ENCODE measurements at regions not wholly inside any gene's neighbourhood (a gene's known extent, or its start where the extent isn't known, plus 50 kb on each side); places are given as distances from the start of the nearest gene placed in this dataset.

DNA sequence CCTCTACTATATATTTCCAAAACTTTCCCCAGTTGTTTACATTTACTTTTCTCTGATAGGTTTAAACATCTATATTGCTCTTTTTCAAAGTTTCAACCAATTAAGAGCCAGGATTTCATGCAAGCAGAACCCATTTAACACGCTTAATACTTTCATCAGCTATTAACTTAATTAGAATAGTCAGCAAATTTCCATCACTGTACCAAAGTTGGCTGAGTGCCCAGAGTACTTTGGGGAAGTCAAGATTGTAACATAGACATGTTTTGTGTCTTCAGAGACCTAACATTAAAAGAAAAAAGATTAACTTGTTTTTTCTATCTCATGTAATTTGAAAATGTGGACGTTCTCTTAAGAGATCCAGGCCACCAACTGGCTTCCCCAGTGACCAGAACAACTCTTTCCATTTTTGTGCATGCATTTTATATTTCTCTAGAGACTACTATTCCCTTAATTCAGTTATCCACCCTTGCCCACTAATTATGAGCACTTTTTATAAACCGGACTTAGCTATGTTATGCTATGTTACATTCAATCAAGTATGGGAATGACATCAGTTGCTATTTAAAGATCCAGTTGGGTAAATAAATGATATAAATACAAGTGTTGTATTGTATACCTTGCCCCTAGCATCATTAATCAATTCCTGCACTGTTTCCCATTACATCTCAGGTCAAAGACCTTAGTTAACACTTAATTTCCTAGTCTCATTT, 478.1 kb upstream of the NMUR2 start:
- no peak for DNase-seq (ENCODE audit: low read depth, low spot score)

DNA sequence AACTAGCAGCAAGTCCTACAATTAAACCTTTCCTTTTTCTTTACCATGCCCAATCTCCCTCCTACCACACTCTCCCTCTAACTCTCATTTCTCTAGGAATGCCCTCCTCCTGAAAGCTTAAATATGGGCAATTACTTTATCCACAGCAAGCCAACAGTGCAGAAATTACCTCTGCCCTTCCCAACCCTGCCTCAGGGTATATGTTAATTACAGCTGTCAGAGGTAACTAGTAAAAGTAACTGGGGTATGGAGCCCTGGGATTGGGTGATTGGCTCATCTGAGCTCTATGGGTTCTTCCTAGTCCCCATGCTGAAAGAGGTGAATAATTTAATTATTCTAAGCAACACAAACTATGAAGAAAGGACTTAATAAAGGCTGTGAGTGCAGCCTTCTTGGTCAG, 478.9 kb upstream of the NMUR2 start:
- no peak for DNase-seq (ENCODE audit: low read depth, low spot score)
- in situ Hi-C loops (cut with HindIII; ENCODE audit: low pct_unique_long_range_greater_than_20kb, low sequenced_read_pairs) = no loop called here

More for the DNA sequence above, 478.1 kb upstream of the NMUR2 start:
- in situ Hi-C loops (cut with HindIII; ENCODE audit: low pct_unique_long_range_greater_than_20kb, low sequenced_read_pairs) = no loop called here

DNA sequence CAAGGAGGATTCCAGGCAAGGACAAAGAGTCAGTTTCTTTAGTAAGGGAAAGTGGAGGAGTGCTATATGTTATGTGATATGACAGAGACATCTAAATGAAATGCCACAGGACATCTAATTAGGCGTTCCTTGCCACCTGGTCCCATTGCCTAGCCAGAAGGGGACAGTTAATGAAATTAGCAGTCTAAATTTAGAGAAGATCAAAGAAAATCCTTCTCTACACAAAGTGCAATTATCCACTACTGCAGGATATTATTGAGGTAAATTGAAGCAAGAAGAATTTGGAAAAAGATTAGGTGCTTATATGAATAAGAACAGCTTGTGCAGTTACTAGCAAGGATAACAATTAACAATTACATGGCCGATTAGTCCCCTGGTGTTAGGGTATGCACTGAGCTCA, 495.3 kb upstream of the NMUR2 start:
- in situ Hi-C loops (cut with HindIII; ENCODE audit: low pct_unique_long_range_greater_than_20kb, low sequenced_read_pairs) = no loop called here
- no peak for DNase-seq (ENCODE audit: low read depth, low spot score)

DNA sequence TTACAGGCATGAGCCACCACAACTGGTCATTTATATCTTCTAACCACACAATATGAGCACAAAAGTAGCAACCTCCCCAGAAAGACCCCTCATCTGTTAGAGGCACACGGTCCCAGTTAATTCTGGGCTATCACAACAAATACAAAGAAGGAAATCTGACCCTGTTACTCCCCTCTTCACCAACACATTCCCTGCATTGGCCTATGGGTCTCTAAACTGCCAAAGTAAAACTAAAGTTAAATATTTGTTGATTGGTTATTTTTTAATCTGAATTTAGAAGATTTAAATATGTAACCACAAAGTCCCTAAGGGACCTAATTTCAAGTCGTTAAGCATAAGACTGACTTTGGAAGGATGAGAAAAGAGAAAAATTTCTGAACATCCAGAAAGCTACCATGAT, 496.7 kb upstream of the NMUR2 start:
- in situ Hi-C loops (cut with HindIII; ENCODE audit: low pct_unique_long_range_greater_than_20kb, low sequenced_read_pairs) = no loop called here
- DNase-seq (ENCODE audit: low read depth, low spot score) = no peak

DNA sequence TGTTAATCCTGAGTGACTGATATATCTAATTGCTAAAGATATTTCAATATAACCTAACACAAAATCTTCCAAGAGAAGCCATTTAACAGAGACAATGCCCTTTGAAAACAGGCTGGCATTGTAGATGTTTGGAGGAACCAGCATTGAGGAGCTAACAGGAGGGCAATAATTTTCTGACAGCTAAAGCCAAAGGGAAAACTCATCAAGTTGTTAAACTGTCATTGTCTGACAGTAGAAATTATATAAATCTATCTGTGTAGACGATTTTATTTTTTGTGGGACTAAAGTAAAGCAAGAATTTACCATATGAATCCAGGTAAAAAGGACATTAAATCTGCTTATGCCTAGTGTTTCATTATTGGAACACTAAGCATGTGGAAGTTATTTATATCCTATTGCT, 500.2 kb upstream of the NMUR2 start:
- DNase-seq (ENCODE audit: low read depth, low spot score) = no peak
- in situ Hi-C loops (cut with HindIII; ENCODE audit: low pct_unique_long_range_greater_than_20kb, low sequenced_read_pairs) = no loop called here

DNA sequence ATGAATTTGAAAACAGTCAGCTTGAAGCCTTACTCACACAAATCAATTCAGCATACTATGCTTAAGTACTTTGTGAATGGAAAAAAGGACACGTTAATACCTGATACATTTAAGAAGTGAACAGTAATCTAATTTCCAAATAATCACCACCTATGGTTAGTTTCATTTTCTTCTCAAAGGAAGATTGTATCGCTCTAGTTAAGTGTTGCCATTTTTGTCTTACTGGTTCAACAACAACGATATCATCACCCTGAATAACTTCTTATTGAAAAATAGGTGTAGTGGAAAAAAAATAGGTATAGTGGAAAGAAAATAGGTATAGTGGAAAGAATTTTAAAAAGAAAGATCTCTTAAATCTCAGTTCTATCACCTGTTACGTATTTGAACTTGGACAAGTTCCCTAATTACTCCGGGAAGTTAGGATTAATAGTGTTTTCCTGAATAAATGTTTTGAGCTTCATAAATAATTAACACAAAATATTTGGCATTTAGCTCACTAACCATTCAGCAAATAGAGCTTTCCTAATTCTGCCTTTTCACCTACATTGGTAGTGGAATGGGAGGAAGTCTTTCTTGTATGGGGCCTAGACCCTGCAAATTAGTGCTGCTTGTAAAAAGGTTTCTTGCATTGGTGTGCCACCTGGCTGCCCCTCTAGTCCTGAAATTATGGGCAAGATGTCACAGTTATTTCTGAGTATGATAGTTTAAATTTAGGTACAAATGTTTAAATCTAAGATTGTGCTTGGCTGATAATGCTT, 502.6 kb upstream of the NMUR2 start:
- in situ Hi-C loops (cut with HindIII; ENCODE audit: low pct_unique_long_range_greater_than_20kb, low sequenced_read_pairs) = no loop called here

DNA sequence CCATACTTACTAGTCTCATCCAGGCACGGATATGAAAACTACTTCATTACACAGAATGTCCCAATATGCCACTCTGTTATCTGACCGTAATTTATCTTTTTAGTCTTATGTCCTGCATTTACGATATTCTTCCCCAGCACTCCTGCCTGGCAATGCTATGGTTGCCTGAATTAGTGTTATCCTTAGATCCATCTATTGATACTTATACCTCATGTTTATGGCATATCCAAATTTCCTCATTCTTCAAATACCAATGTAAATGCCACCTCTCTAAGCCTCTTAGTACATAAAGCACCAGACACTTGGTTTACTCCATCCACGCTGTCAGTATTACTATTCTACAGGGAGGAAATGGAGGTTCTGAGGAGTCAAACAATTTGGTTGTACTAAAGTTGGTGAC, 507.8 kb upstream of the NMUR2 start:
- in situ Hi-C loops (cut with HindIII; ENCODE audit: low pct_unique_long_range_greater_than_20kb, low sequenced_read_pairs) = no loop called here
- DNase-seq (ENCODE audit: low read depth, low spot score) = no peak

More for the DNA sequence above, 502.6 kb upstream of the NMUR2 start:
- no peak for DNase-seq (ENCODE audit: low read depth, low spot score)

DNA sequence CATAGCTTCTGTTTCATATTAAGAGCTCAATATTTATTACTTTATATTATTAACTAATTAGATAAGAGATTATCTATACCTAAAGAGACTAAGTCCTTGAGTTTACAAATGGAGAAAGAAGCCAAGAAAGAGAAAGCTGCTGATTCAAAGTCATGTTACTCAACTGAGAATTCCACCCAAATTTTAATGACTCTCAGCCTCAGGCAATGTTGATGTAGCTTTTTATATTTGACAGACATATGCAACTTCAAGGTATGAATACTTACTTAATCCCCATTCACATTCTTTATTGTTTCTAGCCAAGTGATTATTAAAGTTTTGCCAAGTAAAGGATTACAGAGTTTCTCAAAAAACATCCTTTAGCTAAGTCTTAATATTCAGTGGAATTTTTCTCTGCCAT, 527.5 kb upstream of the NMUR2 start:
- in situ Hi-C loops (cut with HindIII; ENCODE audit: low pct_unique_long_range_greater_than_20kb, low sequenced_read_pairs) = no loop called here
- DNase-seq (ENCODE audit: low read depth, low spot score) = no peak

DNA sequence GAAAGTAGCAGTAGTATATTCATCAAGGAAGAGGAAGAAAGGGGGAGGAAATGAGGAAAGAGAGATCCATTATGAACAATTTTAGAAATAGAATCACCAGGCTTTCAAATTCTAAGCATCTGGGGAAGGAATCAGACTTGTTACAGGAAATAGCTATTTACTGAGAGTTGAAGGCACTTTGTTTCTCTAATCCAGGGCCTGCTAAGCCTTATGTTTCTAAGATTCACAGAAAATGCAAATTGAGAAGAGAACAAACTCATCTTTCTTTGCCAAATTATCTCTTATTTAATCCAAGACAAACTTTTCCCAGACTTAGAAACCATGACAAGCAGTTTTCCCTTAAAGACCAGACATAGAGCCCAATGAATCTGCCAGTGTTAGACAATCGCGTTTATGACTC, 528.0 kb upstream of the NMUR2 start:
- in situ Hi-C loops (cut with HindIII; ENCODE audit: low pct_unique_long_range_greater_than_20kb, low sequenced_read_pairs) = no loop called here
- DNase-seq (ENCODE audit: low read depth, low spot score) = no peak

DNA sequence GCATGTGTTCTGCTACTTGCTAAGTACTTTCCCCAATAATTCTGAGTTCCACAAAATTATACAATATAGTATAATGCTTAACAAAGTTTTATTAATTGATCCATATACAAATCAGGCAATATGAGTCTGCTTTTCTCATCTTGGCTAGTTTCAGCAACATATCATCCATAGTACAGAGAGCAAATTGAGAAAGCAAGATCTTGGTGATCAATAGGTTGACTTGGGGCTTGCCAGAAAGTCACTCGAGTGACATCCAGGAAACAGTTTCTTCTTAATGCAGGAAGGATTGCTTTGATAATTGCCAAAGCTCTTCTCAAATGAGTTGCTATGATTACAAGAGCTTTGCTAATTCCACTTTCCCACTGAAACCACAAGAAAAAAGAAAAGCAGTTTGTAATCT, 533.6 kb upstream of the NMUR2 start:
- in situ Hi-C loops (cut with HindIII; ENCODE audit: low pct_unique_long_range_greater_than_20kb, low sequenced_read_pairs) = no loop called here
- DNase-seq (ENCODE audit: low read depth, low spot score) = no peak

DNA sequence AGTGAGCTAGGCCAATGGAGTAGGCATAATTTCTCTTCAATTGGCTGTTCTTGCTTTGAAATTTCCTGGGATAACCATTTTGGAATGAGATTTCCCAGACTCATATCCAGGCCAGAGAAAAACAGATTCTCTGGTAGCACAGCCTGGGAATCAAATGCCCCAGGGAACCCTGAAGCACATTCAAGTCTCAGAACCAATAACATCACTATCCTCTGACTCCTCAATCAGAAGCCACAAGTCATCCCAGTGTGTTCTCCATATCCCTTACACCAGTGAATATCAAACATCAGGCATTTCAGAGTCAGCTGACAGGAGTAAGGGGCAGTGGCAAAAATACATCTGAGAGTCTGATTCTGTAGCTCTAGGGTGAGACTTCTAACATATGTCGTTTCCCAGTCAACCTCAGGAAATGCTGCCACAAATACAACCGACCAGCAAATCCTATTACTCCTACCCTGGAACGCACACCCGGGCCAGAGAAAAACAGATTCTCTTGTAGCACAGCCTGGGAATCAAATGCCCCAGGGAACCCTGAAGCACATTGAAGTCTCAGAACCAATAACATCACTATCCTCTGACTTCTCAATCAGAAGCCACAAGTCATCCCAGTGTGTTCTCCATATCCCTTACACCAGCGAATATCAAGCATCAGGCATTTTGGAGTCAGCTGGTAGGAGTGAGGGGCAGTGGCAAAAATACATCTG, 537.7 kb upstream of the NMUR2 start:
- DNase-seq (ENCODE audit: low read depth, low spot score) = no peak
- in situ Hi-C loops (cut with HindIII; ENCODE audit: low pct_unique_long_range_greater_than_20kb, low sequenced_read_pairs) = no loop called here

DNA sequence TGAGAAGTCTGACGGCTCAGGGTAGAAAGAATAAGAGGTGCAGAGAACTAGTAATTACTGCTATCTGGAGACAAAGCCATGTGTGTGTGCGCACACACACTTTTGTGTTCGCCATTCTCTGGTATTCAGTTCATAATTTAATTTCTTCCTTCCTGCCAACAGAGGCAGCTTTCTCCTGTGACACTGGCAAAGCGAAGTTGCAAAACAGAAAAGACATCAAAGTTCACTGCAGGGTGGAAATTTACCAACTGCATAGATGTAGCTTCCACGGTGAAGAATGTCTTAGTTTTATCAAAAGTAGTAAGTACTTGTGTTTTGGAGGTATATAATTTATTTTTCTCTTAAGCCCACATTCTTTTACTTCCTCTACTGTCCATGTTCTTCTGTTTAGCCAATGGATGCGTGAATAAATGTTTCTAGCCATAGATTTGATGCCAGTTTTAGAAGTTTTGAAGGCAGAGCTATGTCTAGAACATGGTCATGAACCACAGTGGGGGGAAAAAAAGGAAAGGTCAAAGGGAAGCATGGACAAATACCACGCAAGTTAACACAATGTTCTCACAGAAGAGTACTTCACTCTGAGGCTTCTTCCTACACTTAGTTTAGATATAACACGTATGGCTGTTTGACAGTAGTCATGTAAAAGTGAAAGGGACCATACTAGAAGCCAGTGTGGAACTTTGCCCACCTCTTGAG, 536.5 kb upstream of the GRIA1 start:
- DNase-seq (ENCODE audit: low read depth, low spot score) = no peak
- in situ Hi-C loops (cut with HindIII; ENCODE audit: low pct_unique_long_range_greater_than_20kb, low sequenced_read_pairs) = no loop called here

DNA sequence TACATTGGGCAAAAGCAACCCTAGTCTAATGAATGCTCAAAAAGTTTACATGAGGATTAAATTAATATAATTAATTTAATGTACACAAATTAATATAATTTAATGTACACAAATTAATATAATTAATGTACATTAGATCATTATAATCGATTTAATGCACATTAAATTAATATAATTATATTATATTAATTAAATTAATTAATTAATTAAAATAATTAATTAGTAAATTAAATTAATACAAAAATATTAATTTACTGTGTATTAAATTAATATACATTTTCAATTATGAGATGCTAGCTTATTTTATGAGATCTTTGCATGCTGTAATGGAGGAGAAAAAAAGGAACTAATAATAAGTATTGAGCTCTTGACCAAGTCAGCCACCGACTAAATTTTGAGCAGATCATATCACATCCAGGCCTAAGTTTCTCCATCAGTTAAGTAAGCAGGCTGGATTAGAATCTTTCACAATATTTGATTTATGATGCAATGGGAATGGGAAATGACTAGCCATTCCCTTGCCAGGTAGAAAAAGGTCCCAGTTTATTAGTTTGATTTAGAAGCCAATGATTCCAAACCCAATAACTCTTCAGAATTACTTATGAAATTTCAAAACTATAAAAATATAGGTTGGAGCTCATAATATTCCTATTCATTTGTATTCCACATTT, 533.4 kb upstream of the GRIA1 start:
- in situ Hi-C loops (cut with HindIII; ENCODE audit: low pct_unique_long_range_greater_than_20kb, low sequenced_read_pairs) = no loop called here

DNA sequence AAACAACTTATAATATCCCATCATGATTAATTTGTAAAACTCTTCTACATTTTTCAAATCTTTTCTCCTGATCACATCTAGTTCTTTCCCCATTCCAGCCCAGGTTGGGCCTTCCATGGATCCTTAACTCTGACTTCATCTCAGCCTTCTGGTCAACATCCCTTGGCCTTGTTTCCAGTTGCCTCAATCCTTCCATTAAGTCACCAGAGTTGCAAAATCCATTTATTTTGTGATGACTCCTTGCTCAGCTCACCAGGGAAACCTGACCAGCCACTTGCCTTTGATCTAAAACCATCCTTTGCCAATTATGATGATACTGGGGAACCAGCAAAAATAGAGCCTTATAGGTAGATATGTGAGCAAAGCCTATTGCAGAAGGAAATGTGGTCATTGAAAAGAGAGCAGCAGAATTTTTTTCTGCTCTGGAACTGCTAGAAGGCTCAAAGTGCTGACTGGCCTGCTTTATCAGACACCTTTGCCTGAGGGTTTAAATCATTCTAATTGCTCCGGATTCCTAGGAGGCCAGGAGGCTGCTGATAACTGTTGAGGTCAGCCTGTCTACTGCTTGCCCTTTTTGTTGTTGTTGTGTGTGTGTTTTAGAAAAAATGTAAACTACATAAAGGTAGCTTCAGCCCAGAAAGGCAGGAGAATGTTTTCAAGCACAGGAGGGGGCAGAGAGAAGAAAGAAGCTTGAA, 512.2 kb upstream of the GRIA1 start:
- in situ Hi-C loops (cut with HindIII; ENCODE audit: low pct_unique_long_range_greater_than_20kb, low sequenced_read_pairs) = no loop called here
- no peak for DNase-seq (ENCODE audit: low read depth, low spot score)

More for the DNA sequence above, 533.4 kb upstream of the GRIA1 start:
- DNase-seq (ENCODE audit: low read depth, low spot score) = no peak

DNA sequence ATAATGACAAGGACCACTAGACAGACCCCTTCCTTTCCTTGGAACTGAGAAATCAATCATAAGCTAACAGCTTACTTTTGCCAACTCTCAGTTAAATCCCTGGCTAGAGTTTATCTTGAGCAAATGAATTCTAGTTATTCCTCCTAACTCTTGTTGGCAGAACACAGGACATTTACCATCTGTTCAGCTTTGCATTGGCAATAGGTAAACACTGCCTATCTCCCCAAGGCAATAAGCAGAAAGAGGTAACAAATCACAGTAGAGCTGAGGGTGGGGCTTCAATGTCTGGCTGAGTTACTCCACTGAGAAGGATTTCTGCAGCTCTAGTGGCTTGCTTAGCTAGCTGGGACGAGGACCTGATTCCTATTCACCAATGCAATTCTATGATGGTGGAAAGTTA, 503.3 kb upstream of the GRIA1 start:
- in situ Hi-C loops (cut with HindIII; ENCODE audit: low pct_unique_long_range_greater_than_20kb, low sequenced_read_pairs) = no loop called here

DNA sequence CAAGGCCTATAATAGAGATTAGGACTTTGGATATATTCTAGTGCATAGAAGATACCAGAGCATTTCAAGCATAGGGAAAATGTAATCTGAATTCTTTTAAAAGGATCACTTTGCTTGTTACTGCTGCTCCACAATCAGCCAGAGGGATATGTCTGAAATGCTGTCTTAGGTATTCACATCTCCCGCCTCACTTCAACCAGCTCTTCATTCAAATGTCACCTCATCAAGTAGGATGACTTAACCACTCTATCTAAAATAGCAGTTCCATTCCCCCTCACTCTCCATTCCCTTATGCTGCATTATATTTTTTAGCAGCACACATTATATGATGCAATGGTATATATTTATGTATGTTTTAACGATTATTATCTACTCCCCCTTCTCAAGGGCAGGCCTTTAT, 500.3 kb upstream of the GRIA1 start:
- in situ Hi-C loops (cut with HindIII; ENCODE audit: low pct_unique_long_range_greater_than_20kb, low sequenced_read_pairs) = no loop called here
- DNase-seq (ENCODE audit: low read depth, low spot score) = no peak

More for the DNA sequence above, 503.3 kb upstream of the GRIA1 start:
- DNase-seq (ENCODE audit: low read depth, low spot score) = no peak

DNA sequence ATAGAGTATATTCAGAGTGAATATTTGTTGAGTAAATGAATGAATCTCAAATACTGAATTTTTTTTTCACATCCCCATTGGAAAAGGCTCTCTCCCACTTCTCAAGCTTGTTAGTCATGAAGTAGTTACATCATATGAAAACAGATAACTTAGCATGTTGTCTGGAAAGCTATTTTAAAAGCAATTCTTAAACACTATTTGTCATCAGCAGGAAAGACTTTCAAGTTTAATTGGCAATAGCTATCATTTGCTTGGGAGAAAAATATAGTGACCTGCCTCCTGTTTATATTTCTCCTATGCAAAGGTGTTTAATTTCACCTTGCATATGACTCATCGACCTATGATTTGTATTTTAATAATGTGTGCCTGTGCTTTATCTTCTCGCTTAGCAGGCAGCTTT, 499.8 kb upstream of the GRIA1 start:
- no peak for DNase-seq (ENCODE audit: low read depth, low spot score)
- in situ Hi-C loops (cut with HindIII; ENCODE audit: low pct_unique_long_range_greater_than_20kb, low sequenced_read_pairs) = no loop called here
